GM21360 (cell line): ENCODE measurements at regions not wholly inside any gene's neighbourhood (a gene's known extent, or its start where the extent isn't known, plus 50 kb on each side); places are given as distances from the start of the nearest gene placed in this dataset.
"Not testable (repeated sequence)": the region's sequence is repeated elsewhere in the genome, so short reads cannot be mapped to it uniquely, and the experiment has no call there.

ENCODE experiments used
- ATAC-seq: cut with Tn5 transposase; IDR thresholded peaks from one replicate; pipeline ENCODE4 v1.9.1; 2021; ENCODE audit warnings: mild to moderate bottlenecking, moderate library complexity; ENCODE audit not compliant: unreplicated experiment

DNA sequence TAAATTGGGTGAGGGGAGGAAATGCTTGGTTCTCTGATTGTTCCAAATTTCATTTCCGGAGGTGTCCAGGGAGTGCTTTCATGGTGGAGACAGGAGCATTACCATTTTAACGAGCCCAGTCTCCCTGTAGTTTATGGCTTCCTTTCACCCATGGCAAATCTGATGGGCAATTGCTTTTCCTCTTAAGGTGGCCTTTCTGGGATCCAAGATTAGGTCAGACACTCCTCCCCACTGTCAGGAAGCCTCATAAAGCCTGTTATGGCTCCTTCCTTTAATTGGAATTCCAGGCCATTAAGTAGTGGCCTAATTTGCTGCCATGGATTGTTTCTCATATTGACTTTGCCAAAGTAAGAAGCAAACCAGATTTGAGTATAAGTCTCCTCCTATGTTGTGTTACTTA is 157.8 kb downstream of the PDCD6IP start:
- ATAC-seq, result no peak

DNA sequence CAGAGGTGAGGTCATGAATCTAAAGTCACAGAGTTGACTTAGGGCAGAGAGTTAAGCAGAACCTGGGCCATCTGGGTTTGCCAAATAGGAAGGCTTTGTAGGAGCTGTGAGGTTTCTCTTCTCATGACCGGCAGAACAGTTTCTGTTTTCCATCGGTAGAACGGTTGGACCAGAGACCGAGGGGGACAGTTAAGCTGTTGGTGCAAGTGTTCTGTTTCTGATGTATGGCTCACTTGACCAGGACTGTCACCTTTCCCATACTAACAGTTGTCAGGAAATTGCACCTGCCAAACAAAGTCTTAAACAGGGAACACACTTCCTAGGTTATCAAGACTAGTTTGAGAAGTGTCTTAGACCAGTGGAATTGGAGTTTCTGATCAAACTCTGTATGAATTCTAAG is 158.3 kb downstream of the PDCD6IP start:
- no peak for ATAC-seq

DNA sequence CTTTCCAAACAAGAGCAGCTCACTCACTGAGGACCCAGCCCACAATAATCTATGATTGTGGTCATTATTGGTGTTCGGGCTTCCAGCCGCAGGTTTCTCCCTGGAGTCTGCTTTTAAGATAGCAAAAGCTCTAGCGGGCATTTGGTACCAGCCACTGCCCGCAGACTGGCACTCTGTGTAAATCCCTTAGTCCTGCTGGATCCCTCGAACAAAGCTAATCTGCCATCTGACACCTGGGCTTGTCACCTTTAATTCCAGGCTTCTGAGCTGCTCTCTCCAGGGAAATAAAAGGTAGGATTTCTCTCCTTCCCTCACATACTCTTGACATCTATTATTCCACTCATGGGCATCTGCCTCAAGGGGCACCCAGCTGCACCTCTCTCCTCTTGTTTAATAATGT is 158.7 kb downstream of the PDCD6IP start:
- no peak for ATAC-seq

DNA sequence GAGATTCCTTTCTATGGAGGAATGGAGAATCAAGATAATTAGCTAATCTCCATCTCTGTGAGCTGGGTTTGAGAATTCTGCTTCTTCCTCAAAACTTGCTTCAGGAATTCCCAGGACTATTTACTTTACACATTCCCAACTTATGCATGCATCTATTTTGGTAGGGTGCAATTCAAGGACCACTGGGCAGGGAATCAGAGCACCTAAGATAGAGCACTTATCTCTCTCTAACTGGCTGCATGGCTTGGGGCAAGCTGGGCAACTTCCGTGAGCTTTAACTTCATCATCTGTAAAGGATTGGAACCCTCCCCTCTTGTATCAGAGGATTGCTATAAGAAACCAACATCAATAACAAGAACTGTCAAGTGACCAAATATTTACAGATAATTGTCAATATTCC is 160.2 kb downstream of the PDCD6IP start:
- no peak for ATAC-seq

DNA sequence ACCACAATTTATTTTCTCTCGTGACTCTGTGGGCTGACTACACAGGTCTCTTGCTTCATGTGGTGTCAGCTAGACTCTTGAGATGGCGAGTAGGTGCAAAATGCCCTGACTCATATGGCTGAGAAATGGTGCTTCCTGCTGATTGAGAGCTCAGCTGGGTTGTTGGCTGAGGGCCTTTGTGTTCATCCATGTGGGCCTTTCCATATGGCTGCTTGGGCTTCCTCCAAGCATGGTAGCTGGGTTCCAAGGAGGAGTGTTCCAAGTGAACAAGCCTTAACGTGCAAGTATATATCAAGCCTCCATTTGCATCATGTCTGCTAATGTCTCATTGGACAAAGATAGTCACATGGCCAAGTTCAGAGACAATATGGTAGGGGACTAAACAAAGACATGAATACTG is 164.0 kb downstream of the PDCD6IP start:
- ATAC-seq, result no peak

DNA sequence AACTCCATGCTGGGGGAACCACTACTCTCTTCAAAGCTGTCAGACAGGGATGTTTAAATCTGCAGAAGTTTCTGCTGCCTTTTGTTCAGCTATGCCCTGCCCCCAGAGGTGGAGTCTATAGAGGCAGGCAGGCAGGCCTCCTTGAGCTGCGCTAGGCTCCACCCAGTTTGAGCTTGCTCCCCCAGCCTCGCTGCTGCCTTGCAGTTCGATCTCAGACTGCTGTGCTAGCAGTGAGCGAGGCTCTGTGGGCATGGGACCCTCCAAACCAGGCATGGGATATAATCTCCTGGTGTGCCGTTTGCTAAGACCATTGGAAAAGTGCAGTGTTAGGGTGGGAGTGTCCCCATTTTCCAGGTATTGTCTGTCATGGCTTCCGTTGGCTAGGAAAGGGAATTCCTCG is 171.8 kb downstream of the PDCD6IP start:
- ATAC-seq, result not testable (repeated sequence)

DNA sequence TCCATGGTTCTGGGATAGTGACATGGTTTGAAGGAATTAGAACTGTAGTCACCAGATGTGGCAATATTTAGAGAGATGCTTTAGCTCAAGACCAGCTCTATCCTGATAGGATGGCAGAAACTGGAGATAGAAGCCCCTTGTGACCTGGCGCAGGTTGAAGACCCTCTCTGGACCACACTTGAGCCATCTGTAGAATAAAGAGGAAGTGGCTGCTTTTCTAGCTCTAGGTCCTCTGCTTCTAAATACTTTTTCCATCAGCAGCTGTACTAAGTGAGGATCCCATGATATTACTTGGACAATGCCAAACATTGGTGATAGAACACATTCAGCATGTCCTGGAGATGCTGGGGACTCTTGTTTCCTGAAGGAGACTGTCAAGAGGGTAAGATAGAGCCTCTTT is 172.6 kb downstream of the PDCD6IP start:
- no peak for ATAC-seq

DNA sequence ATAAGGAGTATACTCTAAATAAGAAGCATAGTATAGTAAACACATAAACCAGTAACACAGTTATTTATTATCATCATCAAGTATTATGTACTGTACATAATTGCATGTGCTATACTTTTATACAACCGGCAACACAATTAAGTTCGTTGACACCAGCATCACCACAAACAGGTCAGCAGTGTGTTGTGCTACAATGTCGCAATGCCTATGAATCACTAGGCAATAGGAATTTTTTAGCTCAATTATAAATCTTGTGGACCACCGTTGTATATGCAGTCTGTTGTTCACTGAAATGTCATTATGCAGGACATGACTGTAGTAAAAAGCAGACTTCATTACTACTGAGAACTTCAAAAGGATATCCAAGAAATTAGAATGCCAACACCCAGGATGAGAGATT is 177.0 kb downstream of the PDCD6IP start:
- ATAC-seq, result no peak

DNA sequence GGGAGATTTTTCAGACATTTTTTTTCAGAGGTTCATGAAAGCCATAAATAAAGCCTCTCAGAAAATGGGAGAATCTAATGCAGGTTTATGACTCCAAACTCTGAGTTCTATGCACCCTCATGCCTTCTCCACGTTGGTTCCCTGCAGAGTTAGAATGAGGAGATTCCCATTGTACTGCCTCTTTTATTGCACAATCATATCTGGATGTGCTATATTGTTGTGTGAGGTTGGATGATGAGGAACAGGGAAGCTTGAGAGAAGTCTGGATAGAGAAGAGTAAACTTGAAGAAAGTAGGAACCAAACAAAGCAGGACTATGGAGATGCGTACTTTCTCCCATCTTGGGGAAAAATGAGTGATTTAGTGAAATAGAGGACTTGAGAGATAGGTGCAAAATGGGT is 178.8 kb downstream of the PDCD6IP start:
- ATAC-seq, result no peak

DNA sequence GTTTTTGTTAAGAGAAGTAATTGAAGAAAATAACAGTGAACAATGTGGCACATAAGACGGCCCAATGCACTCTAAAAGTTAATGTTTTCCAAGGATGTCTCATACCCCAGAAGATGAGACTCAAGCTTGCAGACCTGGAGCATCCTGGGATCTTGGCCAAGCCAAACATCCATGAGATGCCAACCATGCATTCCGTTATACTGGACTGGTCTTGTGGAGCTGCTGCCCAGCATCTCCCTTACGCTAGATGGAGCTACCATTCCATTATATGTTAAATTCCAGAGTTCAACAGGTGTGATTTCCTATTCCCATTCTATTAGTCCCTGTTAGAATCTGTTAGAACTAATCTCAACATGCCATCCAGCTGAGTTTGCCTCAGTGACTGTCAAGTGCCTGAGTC is 181.8 kb downstream of the PDCD6IP start:
- no peak for ATAC-seq

DNA sequence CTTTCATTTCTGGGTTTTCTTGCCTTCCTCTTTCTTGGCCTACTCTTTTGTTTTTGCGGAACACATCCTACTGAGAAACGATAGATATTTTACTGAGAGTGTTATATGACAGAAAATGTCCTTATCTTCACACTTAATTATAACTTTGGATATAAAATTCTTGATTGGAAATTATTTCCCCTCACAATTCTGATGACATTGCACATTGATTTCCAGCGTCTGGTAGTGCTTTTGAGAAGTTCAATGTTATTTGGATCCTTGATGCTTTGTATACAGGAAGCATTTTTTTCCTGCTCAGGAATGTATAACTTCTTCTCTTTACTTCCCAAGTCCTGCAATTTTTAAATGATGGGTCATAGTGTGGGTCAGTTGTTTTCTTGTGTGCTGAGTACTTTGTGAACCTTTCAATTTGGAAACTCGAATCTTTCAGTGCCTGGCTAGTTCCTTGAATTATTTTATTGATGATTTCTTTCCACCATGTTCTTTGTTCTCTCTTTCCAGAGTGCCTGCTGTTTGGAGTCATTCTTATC is 183.9 kb downstream of the PDCD6IP start:
- no peak for ATAC-seq

DNA sequence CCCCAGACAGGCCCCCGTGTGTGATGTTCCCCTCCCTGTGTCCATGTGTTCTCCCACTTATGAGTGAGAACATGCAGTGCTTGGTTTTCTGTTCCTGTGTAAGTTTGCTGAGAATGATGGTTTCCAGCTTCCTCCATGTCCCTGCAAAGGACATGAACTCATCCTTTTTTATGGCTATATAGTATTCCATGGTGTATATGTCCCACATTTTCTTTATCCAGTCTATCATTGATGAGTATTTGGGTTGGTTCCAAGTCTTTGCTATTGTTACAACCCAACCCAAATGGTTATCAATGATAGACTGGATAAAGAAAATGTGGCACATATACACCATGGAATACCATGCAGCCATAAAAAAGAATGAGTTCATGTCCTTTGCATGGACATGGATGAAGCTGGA is 184.5 kb downstream of the PDCD6IP start:
- ATAC-seq, result not testable (repeated sequence)

DNA sequence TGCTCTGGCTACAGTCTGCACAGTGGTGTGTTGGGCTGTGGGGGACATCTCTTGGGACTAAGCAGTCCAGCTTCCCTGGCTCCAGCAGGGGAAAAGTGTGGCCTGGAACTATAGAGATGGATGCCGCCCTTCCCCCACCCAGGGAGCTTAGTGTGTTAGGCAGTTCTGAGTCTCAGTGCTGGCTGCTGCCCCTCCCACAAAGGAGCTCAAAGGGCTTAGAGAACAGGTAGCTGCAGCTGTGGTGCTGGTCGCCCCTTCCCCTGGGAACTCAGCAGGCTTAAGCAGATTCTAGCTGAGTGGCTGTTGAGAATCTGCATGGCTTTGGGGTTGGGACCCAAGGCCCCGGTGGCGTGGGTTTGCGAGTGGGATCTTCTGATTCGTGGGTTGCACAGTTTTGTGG is 190.8 kb downstream of the PDCD6IP start:
- ATAC-seq, result no peak

DNA sequence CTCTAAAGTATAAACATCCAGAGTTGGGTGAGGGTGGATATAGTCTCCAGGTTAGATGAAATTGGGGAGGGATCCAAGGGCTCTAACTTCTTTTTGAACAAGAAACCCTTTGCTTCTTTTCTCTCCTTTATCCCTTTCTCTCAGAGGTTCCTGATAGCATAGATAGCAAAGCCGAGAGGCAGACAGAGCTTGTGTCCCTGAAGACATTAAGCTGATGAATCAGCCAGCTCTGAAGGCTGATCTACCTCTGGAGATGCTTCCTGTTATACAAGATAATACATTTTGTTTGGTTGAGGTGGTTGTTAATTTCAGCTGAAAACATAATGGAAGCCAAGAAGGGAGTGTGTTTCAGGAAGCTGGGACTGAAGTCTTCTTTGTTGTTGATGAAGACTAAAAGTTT is 193.2 kb downstream of the PDCD6IP start:
- ATAC-seq, result no peak

DNA sequence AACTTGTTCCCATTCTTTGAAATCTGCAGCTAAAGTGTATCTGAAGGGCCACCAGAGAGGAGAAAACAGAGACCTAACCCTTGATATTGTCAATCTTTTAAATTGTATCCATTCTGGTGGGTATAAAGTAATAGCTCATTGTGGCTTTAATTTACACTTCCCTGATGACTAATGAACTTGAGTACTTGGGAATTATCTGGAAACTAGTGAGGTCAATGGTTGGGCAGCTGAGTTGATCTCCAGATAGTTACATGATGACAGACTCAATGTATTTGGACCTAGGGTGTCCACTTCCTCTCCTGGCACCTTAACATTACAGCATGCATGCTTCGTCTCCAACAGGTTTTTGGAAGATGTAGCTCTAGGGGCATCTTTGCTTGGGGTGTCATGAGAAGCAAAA is 195.2 kb downstream of the PDCD6IP start:
- no peak for ATAC-seq

DNA sequence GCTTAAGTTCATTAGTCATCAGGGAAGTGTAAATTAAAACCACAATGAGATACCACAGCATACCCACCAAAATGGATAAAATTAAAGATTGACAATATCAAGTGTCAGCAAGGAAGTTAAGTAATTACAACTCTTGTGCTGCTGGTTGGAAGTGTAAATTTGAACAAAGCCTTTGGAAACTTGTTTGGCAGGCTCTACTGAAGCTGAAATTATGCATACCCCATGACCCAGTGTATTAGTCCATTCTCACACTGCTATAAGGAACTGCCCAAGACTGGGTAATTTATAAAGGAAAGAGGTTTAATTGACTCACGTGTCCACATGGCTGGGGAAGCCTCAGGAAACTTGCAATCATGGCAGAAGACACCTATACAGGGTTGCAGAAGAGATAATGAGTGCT is 196.1 kb downstream of the PDCD6IP start:
- ATAC-seq, result no peak

DNA sequence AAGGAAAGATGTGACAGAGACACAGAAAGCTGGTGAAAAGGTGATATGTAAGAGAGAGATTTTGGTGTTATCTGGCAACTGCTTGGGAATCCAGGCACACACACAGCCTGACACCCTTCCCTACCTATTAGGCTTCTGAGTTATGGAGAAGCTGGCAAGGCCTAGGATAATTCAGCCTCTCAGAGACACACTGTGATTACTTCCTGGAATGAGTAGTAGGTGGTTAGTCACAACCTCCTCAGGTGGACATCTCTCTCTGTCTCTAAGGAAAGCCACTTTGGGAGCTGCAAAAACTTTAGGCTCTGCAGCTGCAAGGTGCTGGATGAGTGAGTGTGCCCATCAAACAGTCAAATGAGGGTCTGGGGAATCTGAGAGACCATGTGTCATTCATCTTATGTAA is 201.9 kb downstream of the PDCD6IP start:
- no peak for ATAC-seq

DNA sequence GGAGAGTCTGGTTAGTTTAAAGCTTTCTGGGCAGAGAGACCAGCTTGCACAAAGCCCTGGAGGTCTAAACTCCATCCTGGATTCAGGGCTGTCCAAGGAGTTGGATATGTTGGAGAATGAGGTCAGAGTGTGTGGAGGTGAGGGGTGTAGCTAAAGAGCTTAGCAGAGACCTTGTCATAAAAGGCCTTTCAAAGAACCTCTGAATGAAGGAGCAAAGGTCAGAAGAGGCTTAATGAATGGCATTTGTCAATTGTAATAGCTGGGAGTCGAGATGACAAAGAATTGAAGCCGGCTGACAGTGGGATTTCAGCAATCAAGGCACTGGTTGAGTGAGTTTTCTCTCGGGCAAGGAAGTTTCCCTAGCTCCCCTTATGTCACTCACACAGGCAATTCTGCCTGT is 202.6 kb downstream of the PDCD6IP start:
- no peak for ATAC-seq

DNA sequence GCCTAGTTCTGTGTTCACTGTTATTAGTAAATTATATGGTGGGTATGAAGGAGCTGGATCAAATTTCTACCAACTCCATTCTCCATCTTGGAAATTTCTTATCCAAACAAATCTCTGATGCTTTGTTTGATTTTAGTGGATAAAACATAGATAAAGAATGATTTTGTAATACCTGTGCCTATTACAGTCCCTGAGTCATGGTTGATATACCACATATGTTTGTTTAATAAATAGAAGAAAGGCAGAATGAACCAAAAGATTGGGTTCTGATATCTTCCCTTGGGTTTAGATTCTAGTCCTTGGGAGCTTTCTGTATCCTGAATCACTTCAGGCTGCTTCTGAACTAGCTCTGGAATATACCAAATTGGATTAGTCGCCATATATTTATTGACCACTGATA is 203.6 kb downstream of the PDCD6IP start:
- ATAC-seq, result no peak

DNA sequence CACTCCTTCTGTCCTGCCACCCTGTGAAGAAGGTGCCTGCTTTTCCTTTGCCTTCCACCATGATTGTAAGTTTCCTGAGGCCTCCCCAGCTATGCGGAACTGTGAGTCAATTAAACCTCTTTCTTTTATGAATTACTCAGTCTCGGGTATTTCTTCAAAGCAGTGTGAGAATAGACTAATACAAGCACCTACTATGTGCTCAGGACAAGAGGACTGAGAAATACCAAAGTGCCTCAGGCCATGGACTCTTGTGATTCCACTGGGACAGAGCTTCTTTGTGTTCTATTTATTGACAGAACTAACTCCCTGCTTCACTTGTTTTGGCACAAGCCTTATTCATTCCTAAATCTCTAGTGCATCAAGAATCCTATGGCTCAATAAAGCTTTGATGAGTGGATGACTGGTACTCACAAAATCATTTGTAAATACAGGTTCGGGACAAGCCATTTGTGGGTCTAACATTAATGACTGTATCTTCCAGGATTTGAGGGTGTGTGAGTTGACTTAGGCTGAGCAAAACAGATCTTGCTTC is 204.2 kb downstream of the PDCD6IP start:
- no peak for ATAC-seq

DNA sequence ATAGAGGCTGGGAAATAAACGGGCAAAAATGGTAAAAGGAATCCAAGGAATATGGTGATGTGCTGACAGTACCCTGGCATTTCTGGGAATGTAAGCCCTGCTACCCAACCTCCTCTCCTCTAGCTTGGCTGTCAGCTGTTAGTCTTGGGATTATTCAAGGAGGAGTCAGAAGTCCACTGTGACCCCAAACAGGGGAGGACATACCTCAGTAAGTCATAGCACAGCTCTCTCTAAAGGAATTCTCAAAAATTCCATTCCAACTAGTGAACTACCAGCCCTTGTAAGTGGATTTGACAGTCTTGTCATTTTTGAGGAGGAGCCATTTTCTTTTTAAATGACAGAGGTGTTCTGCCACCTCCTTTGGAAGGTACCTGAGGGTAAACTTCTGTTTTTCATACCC is 207.5 kb downstream of the PDCD6IP start:
- no peak for ATAC-seq

DNA sequence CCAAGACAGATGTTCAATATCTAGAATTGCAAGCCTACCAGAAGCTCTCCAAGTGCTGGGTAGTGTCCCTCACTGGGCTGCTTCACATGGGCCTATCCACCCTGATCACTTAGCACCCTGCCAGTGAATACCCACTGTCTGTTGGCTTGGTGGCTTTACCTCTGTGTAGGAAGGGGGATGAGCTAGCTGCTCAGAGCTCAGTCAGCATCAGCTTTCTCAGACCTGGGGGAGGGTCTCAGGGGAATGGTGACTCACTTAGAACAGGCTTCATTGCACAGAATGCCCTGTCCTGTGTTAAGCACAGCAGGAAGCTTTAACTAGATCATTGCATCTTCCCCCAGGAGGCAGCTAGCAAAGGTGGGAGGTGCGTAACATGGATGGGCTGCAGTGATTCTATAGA is 209.8 kb downstream of the PDCD6IP start:
- ATAC-seq, result no peak
